GM12878 (cell line): ENCODE measurements at regions not wholly inside any gene's neighbourhood (a gene's known extent, or its start where the extent isn't known, plus 50 kb on each side); places are given as distances from the start of the nearest gene placed in this dataset.

Experiments
- ATAC-seq: fragments of 200-7000 bp; cut with Tn5 transposase; 3 replicates; pipeline ENCODE4 v1.9.1; 2020; ENCODE audit warnings: mild to moderate bottlenecking, moderate library complexity
- BruUV-seq: library from RNA; stranded (reverse); fragments of 400-500 nt; replicated peaks from 2 replicates; lab custom pipeline; 2021; lab: Mats Ljungman, UMichigan
- CTCF ChIA-PET: fragments of 300-600 bp; sonication (Branson Sonifier 250); formaldehyde crosslinking; extraction: SDS; loops from one replicate; lab custom pipeline; 2021; ENCODE audit warnings: inconsistent platforms; lab: Yijun Ruan, JAX
- POLR2A ChIA-PET: fragments of 350-600 bp; formaldehyde crosslinking; extraction: SDS; loops from one replicate; lab custom pipeline; 2021; ENCODE audit warnings: inconsistent platforms; lab: Charles Lee
- RAD21 ChIA-PET: fragments of 300-600 bp; sonication (Branson Sonifier 250); formaldehyde crosslinking; loops from one replicate; lab custom pipeline; 2023; ENCODE audit warnings: antibody characterized with exemption; ENCODE audit not compliant: unreplicated experiment; lab: Charles Lee
- SMC1A ChIA-PET: fragments of 300-600 bp; sonication (Branson Sonifier 250); formaldehyde crosslinking; loops from one replicate; lab custom pipeline; 2023; ENCODE audit not compliant: unreplicated experiment, uncharacterized antibody; lab: Charles Lee
- DNase-seq: peaks from one replicate; pipeline ENCODE4 v3.0.0-alpha.2; 2011; ENCODE audit warnings: low read depth, low spot score
- FAIRE-seq: peaks from 3 replicates; lab custom pipeline; 2011; peaks lifted over from hg19 to GRCh38; lab: Jason Lieb, UNC
- H2AFZ ChIP-seq: 2 replicates; pipeline ENCODE4 v1.6.0; 2011; ENCODE audit warnings: low read depth, low read length, control low read depth; ENCODE audit not compliant: control insufficient read depth
- H3K27ac ChIP-seq: 2 replicates; pipeline ENCODE4 v1.5.1; 2011; ENCODE audit warnings: control low read depth; ENCODE audit not compliant: control insufficient read depth, insufficient read depth
- H3K27me3 ChIP-seq, 2 experiments: replicated peaks in 1 of 2; 2 replicates each; pipeline versions ENCODE4 v1.6.0 to v1.6.1; 2011; ENCODE audit warnings: low read length in 1 of 2; ENCODE audit not compliant: control insufficient read depth in 2 of 2, insufficient read depth in 2 of 2
- H3K36me3 ChIP-seq, 2 experiments: 2 replicates each; pipeline ENCODE4 v1.5.1; 2011; ENCODE audit warnings: low read length in 1 of 2; ENCODE audit not compliant: control insufficient read depth in 2 of 2, insufficient read depth in 2 of 2
- H3K4me1 ChIP-seq: 2 replicates; pipeline ENCODE4 v1.6.1; 2011; ENCODE audit warnings: mild to moderate bottlenecking, low read length, moderate library complexity, mixed read lengths; ENCODE audit not compliant: control insufficient read depth, insufficient read depth
- H3K4me2 ChIP-seq: 2 replicates; pipeline ENCODE4 v1.6.0; 2011; ENCODE audit warnings: control low read depth; ENCODE audit not compliant: control insufficient read depth, insufficient read depth
- H3K4me3 ChIP-seq: fragments of 200-600 bp; sonication (generic); 2 replicates; pipeline ENCODE4 v1.5.1; 2016
- H3K79me2 ChIP-seq: 2 replicates; pipeline ENCODE4 v1.6.0; 2011; ENCODE audit warnings: low read length; ENCODE audit not compliant: control insufficient read depth, insufficient read depth
- H3K9ac ChIP-seq: 2 replicates; pipeline ENCODE4 v1.8.0; 2011; ENCODE audit warnings: low read length, control low read depth, mixed read lengths; ENCODE audit not compliant: control insufficient read depth, insufficient read depth
- H3K9me3 ChIP-seq: replicated peaks from 3 replicates; pipeline ENCODE4 v1.5.1; 2011; ENCODE audit warnings: mild to moderate bottlenecking, low read length; ENCODE audit not compliant: control insufficient read depth, insufficient read depth
- H4K20me1 ChIP-seq: 2 replicates; pipeline ENCODE4 v1.6.0; 2011; ENCODE audit not compliant: control insufficient read depth, insufficient read depth
- BACH1 ChIP-seq: fragments of 450-650 bp; IDR thresholded peaks from 2 replicates; pipeline ENCODE4 v1.6.1; 2017; ENCODE audit warnings: mild to moderate bottlenecking, borderline replicate concordance
- BHLHE40 ChIP-seq, 2 experiments: fragments of 450-650 bp in 1 of 2; IDR thresholded peaks; 2 replicates each; pipeline ENCODE4 v1.6.1; 2011 to 2017; ENCODE audit warnings: low read depth in 2 of 2, borderline replicate concordance in 1 of 2, improper control_type of control experiment in 1 of 2, low read length in 1 of 2, mild to moderate bottlenecking in 1 of 2
- CBFB ChIP-seq: IDR thresholded peaks from 2 replicates; pipeline ENCODE4 v1.6.1; 2016; ENCODE audit warnings: antibody characterized with exemption, low read depth
- CBX5 ChIP-seq: sonication (generic); IDR thresholded peaks from 2 replicates; pipeline ENCODE4 v1.6.1; 2016; ENCODE audit warnings: low read depth, moderate library complexity, mild to moderate bottlenecking, inconsistent platforms
- CHD4 ChIP-seq: fragments of 200-600 bp; sonication (generic); IDR thresholded peaks from 2 replicates; pipeline ENCODE4 v1.6.1; 2016; ENCODE audit warnings: mild to moderate bottlenecking
- EED ChIP-seq: sonication (generic); IDR thresholded peaks from 2 replicates; pipeline ENCODE4 v1.6.1; 2016; ENCODE audit warnings: antibody characterized with exemption, low read depth
- ESRRA ChIP-seq: IDR thresholded peaks from 2 replicates; pipeline ENCODE4 v1.6.1; 2012; ENCODE audit warnings: mild to moderate bottlenecking, low read length, improper control_type of control experiment
- FOXM1 ChIP-seq: IDR thresholded peaks from 2 replicates; pipeline ENCODE4 v1.6.1; 2012; ENCODE audit warnings: low read depth, mild to moderate bottlenecking, inconsistent platforms, low read length, moderate library complexity
- GATAD2B ChIP-seq: fragments of 450-650 bp; conservative IDR thresholded peaks from 2 replicates; pipeline ENCODE4 v1.6.1; 2017; ENCODE audit warnings: low read depth, mild to moderate bottlenecking, moderate library complexity
- IKZF2 ChIP-seq, 2 experiments: fragments of 450-650 bp; IDR thresholded peaks; 2 replicates each; pipeline ENCODE4 v1.6.1; 2017; ENCODE audit warnings: mild to moderate bottlenecking in 2 of 2, moderate library complexity in 2 of 2
- KAT2A ChIP-seq: conservative IDR thresholded peaks from 2 replicates; pipeline ENCODE4 v1.6.1; 2011; ENCODE audit warnings: low read depth, low read length; ENCODE audit not compliant: control insufficient read depth
- MYC ChIP-seq: IDR thresholded peaks from 2 replicates; pipeline ENCODE4 v1.6.1; 2011; ENCODE audit warnings: mild to moderate bottlenecking, low read length, moderate library complexity, inconsistent platforms; ENCODE audit not compliant: insufficient read depth, insufficient replicate concordance, insufficient read length, severe bottlenecking
- NKRF ChIP-seq: fragments of 450-650 bp; conservative IDR thresholded peaks from 2 replicates; pipeline ENCODE4 v1.6.1; 2017; ENCODE audit warnings: mild to moderate bottlenecking, moderate library complexity
- NR2F1 ChIP-seq: fragments of 450-650 bp; conservative IDR thresholded peaks from 2 replicates; pipeline ENCODE4 v1.6.1; 2017; ENCODE audit warnings: mild to moderate bottlenecking
- NRF1 ChIP-seq: conservative IDR thresholded peaks from 2 replicates; pipeline ENCODE4 v1.6.1; 2011; ENCODE audit warnings: mild to moderate bottlenecking, low read depth, low read length, improper control_type of control experiment
- POLR2AphosphoS2 ChIP-seq: IDR thresholded peaks from 2 replicates; pipeline ENCODE4 v1.6.1; 2011; ENCODE audit warnings: low read depth, mild to moderate bottlenecking, low read length, improper control_type of control experiment, moderate library complexity
- PRDM15 ChIP-seq: fragments of 450-650 bp; formaldehyde crosslinking; IDR thresholded peaks from 2 replicates; pipeline ENCODE4 v1.4.0; 2020; ENCODE audit warnings: mild to moderate bottlenecking, moderate library complexity
- STAT1 ChIP-seq: fragments of 450-650 bp; conservative IDR thresholded peaks from 2 replicates; pipeline ENCODE4 v1.6.1; 2014; ENCODE audit warnings: antibody characterized with exemption, mild to moderate bottlenecking
- WGBS: methylation state at CpG from one replicate; pipeline ENCODE4 v1.1.6; 2016; ENCODE audit warnings: low lambda C conversion rate; ENCODE audit not compliant: insufficient replicate concordance, insufficient coverage; ENCODE audit errors: missing lambda C conversion rate; 5-methylcytosine and 5-hydroxymethylcytosine counted together
- in situ Hi-C: fragments of 300-500 bp; cut with MboI; formaldehyde crosslinking; loops from 9 replicates; pipeline ENCODE4 v1.14.3; 2018; ENCODE audit warnings: mixed read lengths
- intact Hi-C: fragments of 100-400 bp; cut with micrococcal nuclease; formaldehyde crosslinking; loops from one replicate; pipeline ENCODE4 v1.14.2; 2022; ENCODE audit not compliant: unreplicated experiment

GRCh38 chr6:113161018-113161315, 696.2 kb upstream of the MARCKS start:
- no peak for TF ChIP-seq NR2F1
- no peak for TF ChIP-seq BACH1
- no peak for TF ChIP-seq CBX5
- TF ChIP-seq NRF1 = no peak
- no peak for TF ChIP-seq GATAD2B
- TF ChIP-seq ESRRA = no peak
- TF ChIP-seq POLR2AphosphoS2 = no peak
- TF ChIP-seq IKZF2 (IDR thresholded peaks at IDR 0.05) = no peak
- TF ChIP-seq KAT2A = no peak
- TF ChIP-seq MYC = no peak
- TF ChIP-seq CBFB = no peak
- TF ChIP-seq PRDM15 (CRISPR knock-in tag) = no peak
- no peak for TF ChIP-seq NKRF
- TF ChIP-seq FOXM1 = no peak
- no peak for TF ChIP-seq BHLHE40 (IDR thresholded peaks at IDR 0.05; ENCODE audit: borderline replicate concordance in 1 of 2, low read depth in 2 of 2, low read length in 1 of 2)
- TF ChIP-seq CHD4 = no peak
- no peak for TF ChIP-seq STAT1
- no peak for TF ChIP-seq EED
- no peaks in the 10 kb centered on the region for H4K20me1 ChIP-seq

More at GRCh38 chr6:113161018-113161315, 696.2 kb upstream of the MARCKS start:
- CTCF ChIA-PET = no interaction called here
- H3K4me2 ChIP-seq = no peak overlapping the region
- in situ Hi-C loops (no loop called here), intact Hi-C loops (no loop called here)
- H3K4me1 ChIP-seq = no peaks in the 10 kb centered on the region
- no peaks in the 10 kb centered on the region for H3K36me3 ChIP-seq
- 0% methylated on average over 1 of the region's 1 CpG for WGBS
- DNase-seq (no peak), ATAC-seq (no peak), FAIRE-seq (no peak)
- no TSS peak for BruUV-seq
- H3K9ac ChIP-seq = no peak overlapping the region
- H3K9me3 ChIP-seq = no peaks in the 10 kb centered on the region
- SMC1A ChIA-PET = interaction anchor here (0.9 to 1.1 kb wide), 2 partner anchors 10 to 752 kb away, joined by 3 read pairs; no protein-coding TSS in a partner anchor
- H3K79me2 ChIP-seq = no peaks in the 10 kb centered on the region
- no peak overlapping the region for H2AFZ ChIP-seq
- no peak overlapping the region for H3K27ac ChIP-seq
- H3K4me3 ChIP-seq = no peak overlapping the region
- no peaks in the 10 kb centered on the region for H3K27me3 ChIP-seq
- POLR2A ChIA-PET = no interaction called here
- RAD21 ChIA-PET = no interaction called here
